ENCODE measurements at regions not wholly inside any gene's neighbourhood (a gene's known extent, or its start where the extent isn't known, plus 50 kb on each side); places are given as distances from the start of the nearest gene placed in this dataset.

DNA sequence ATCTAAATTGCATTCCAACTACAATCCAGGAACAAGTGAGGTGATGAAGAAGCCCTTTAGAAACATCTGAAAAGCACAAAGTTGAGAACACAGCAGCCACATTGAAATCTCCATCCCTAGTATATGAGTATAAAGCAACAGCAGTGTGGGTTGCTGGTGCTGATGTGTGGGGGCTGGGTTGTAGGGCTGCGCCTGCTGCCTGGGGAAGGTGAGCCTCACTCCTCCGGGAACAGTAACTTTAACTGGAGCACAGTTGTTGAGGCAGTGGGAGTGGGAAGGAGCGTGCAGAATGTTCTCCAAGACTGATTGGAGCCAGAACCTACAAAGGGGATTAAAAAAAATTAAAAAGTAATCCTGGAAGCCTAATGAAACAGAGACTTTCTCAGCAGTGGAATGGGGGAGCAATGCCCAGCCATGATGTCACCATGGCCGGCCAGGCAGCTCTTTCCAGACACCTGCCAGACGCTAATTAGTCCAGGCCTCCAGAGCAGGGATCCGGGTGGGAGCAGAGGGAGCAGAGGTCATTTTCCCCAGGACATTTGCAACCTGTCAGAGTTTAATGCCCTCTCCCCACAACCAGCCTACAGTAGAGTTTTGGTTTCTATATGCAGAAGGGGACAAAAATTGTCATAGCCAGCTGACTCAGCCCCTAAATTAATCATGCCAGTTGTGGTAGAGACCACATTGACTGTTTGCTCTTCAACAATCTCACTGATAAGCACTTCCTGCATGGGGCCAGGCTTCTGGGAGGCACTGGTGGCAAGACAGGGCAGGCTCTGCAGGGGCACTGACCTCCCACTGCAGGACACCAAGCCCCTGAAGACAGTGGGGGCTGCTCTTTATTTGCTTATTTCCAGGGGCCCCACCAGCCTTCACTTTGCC, 133.0 kb upstream of the ZNF32 start:
- DNase-seq (ENCODE audit: low read depth), result no peak
- no peak for TF ChIP-seq CTCF (IDR thresholded peaks at IDR 0.05; ENCODE audit: low read length, missing control alignments)
- no peak overlapping the region for H3K4me3 ChIP-seq (replicated peaks; ENCODE audit: low read depth, low read length)

DNA sequence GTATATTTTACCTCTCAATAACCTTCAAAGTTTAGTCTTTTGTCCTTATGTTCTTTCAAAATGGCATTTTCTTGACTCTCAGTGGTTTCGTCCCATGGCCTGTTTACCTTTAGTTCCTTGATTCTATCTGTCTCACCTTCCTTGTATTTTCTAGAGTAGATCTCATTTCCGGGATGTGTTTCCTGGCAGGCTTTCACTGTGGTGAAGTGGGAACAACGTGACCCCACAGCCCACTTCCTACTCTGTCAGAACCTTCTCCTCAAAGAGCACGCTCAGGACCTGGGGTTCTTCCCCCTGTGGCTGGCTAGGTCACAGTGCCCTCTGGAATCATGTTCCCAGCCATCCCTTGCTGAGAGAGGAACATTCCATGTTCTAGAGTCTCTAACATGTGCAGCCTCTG, 129.9 kb upstream of the ZNF32 start:
- no peak for TF ChIP-seq CTCF (IDR thresholded peaks at IDR 0.05; ENCODE audit: low read length, missing control alignments)
- no peak for DNase-seq (ENCODE audit: low read depth)
- H3K4me3 ChIP-seq (replicated peaks; ENCODE audit: low read depth, low read length), result no peak overlapping the region

DNA sequence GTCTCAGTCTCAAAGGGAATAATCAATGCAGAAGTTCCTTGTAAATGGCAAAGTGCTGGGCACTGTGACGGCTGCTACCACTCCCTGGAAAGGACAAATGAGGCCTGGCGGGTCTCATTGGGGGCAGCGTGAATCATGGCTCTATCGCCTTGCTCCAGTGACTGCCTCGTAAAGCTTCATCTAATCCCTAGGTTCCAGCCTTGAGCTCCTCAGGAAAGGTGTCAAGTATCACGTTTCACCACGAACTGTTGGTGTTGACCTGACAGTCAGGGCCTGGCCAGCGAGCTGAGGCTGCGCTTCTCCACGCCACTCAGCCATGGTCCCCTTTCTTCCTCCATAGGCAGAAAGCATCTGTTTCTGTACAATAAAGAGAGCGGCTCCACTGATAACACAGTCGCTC, 126.7 kb upstream of the ZNF32 start:
- DNase-seq (ENCODE audit: low read depth), result no peak
- no peak for TF ChIP-seq CTCF (IDR thresholded peaks at IDR 0.05; ENCODE audit: low read length, missing control alignments)
- H3K4me3 ChIP-seq (replicated peaks; ENCODE audit: low read depth, low read length), result no peak overlapping the region

DNA sequence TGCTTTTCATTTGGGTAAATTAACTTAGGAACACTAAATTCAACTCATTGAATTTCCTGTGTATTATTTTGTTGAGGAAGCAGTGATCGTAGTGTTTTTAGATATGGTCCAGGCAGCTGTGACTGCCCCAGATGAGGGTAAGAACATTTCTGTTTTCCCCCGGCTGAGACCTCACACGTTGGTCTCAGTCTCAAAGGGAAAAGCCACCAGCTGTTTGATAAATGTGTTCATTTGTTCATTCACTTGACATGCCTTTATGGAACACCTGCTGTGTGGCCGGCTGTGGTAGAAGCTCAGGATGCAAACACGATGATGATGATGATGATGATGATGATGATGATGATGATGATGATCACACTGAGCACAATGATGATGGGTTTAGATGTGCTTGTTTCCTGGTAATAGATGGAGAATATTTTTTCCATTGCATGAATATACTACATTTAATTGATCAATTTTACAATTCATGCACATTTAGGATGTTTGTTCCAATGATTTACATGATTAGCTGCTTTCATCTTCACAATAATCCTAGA, 125.6 kb upstream of the ZNF32 start:
- H3K4me3 ChIP-seq (replicated peaks; ENCODE audit: low read depth, low read length), result no peak overlapping the region
- DNase-seq (ENCODE audit: low read depth), result no peak
- TF ChIP-seq CTCF (IDR thresholded peaks at IDR 0.05; ENCODE audit: low read length, missing control alignments), result no peak

GRCh38 chr10:43773736-43774135, 125.1 kb upstream of the ZNF32 start:
- TF ChIP-seq CTCF (IDR thresholded peaks at IDR 0.05; ENCODE audit: low read length, missing control alignments), result no peak
- no peak overlapping the region for H3K4me3 ChIP-seq (replicated peaks; ENCODE audit: low read depth, low read length)

DNA sequence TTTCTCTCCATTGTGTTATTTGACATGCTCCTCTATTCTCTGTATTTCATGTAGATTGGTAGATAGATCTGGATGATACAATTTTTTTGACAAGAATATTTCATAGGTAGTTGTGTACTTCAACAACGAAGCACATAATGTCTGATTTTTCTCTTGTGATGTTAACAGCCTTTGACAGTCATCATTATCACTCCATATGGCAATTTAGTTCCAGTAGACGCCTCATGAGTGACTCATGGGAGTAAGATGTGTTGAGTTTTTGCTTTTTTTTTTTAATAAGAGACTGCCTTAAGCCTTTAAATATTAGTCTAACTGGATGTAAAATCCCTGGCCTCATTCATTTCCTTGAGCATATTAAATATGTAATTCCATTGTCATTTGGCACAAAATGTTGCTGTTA, 123.5 kb upstream of the ZNF32 start:
- no peak for TF ChIP-seq CTCF (IDR thresholded peaks at IDR 0.05; ENCODE audit: low read length, missing control alignments)
- DNase-seq (ENCODE audit: low read depth), result no peak

More at GRCh38 chr10:43773736-43774135, 125.1 kb upstream of the ZNF32 start:
- DNase-seq (ENCODE audit: low read depth), result no peak

More for the DNA sequence above, 123.5 kb upstream of the ZNF32 start:
- no peak overlapping the region for H3K4me3 ChIP-seq (replicated peaks; ENCODE audit: low read depth, low read length)

Measured in fibroblast of pulmonary artery (primary cell).